SU-DHL-6 (cell line): ENCODE measurements at regions not wholly inside any gene's neighbourhood (a gene's known extent, or its start where the extent isn't known, plus 50 kb on each side); places are given as distances from the start of the nearest gene placed in this dataset.

ENCODE experiments used
- H2AFZ ChIP-seq: fragments of 200-600 bp; sonication (generic); 2 replicates; pipeline ENCODE4 v1.6.1; 2014; ENCODE audit warnings: low read depth, mild to moderate bottlenecking, moderate library complexity, mixed read lengths, antibody characterized with exemption, low read length; ENCODE audit not compliant: severe bottlenecking
- H3F3A ChIP-seq: fragments of 200-600 bp; shearing (Covaris generic); 2 replicates; pipeline ENCODE4 v1.6.0; 2016; ENCODE audit warnings: antibody characterized with exemption, mild to moderate bottlenecking; ENCODE audit not compliant: insufficient read depth
- H3K27ac ChIP-seq: fragments of 200-600 bp; sonication (generic); 2 replicates; pipeline ENCODE4 v1.5.1; 2016; ENCODE audit warnings: low read depth, mild to moderate bottlenecking, low read length, moderate library complexity, mixed read lengths
- H3K27me3 ChIP-seq: fragments of 200-600 bp; sonication (generic), shearing (Covaris generic); 2 replicates; pipeline ENCODE4 v1.6.0; 2014; ENCODE audit warnings: mild to moderate bottlenecking, low read length
- H3K36me3 ChIP-seq: fragments of 200-600 bp; sonication (generic); 2 replicates; pipeline ENCODE4 v1.6.1; 2014; ENCODE audit warnings: mild to moderate bottlenecking, low read length, mixed read lengths
- H3K4me2 ChIP-seq: fragments of 300-600, 200-600 bp; shearing (Covaris generic), sonication (generic); 2 replicates; pipeline ENCODE4 v1.6.0; 2014; ENCODE audit warnings: low read length, low read depth, mild to moderate bottlenecking; ENCODE audit not compliant: poor library complexity, severe bottlenecking
- H3K4me3 ChIP-seq: fragments of 200-600 bp; sonication (generic); 2 replicates; pipeline ENCODE4 v1.5.1; 2014; ENCODE audit warnings: antibody characterized with exemption, low read length, mild to moderate bottlenecking, mixed read lengths; ENCODE audit not compliant: insufficient read depth, poor library complexity, severe bottlenecking
- H3K79me2 ChIP-seq: fragments of 200-600 bp; sonication (generic); 2 replicates; pipeline ENCODE4 v1.6.1; 2014; ENCODE audit warnings: mild to moderate bottlenecking, low read length, moderate library complexity; ENCODE audit not compliant: insufficient read depth
- H3K9ac ChIP-seq: fragments of 200-600 bp; sonication (generic); 2 replicates; pipeline ENCODE4 v1.7.0; 2014; ENCODE audit warnings: mild to moderate bottlenecking, low read length
- H3K9me2 ChIP-seq: fragments of 200-600 bp; sonication (generic); replicated peaks from 2 replicates; pipeline ENCODE4 v1.6.1; 2014; ENCODE audit warnings: low read length; ENCODE audit not compliant: insufficient read depth
- H3K9me3 ChIP-seq: fragments of 200-600 bp; sonication (generic); 2 replicates; pipeline ENCODE4 v1.6.1; 2014; ENCODE audit warnings: low read length, mixed read lengths; ENCODE audit not compliant: insufficient read depth
- H4K20me1 ChIP-seq: fragments of 200-600 bp; sonication (generic); 2 replicates; pipeline ENCODE4 v1.6.1; 2014; ENCODE audit warnings: low read depth, mild to moderate bottlenecking, antibody characterized with exemption, low read length, moderate library complexity, mixed read lengths
- CTCF ChIP-seq: fragments of 200-600 bp; sonication (generic); IDR thresholded peaks from one replicate; pipeline ENCODE4 v1.5.1; 2017; ENCODE audit warnings: antibody characterized with exemption, mild to moderate bottlenecking, low read length, moderate library complexity; ENCODE audit not compliant: insufficient read depth, poor library complexity, severe bottlenecking
- EZH2phosphoT487 ChIP-seq: fragments of 200-600 bp; sonication (generic), shearing (Covaris generic); conservative IDR thresholded peaks from 2 replicates; pipeline ENCODE4 v1.6.1; 2018; ENCODE audit warnings: mild to moderate bottlenecking, antibody characterized with exemption, low read length, moderate library complexity, mixed read lengths

- no peaks in the 10 kb centered on the region for H3K79me2 ChIP-seq
- H3K4me3 ChIP-seq = no peak overlapping the region
- no peak for TF ChIP-seq CTCF
- no peak for TF ChIP-seq EZH2phosphoT487
- no peak overlapping the region for H3K27ac ChIP-seq
- no peaks in the 10 kb centered on the region for H3K9me2 ChIP-seq
- H4K20me1 ChIP-seq = no peaks in the 10 kb centered on the region
- no peak overlapping the region for H3K9ac ChIP-seq
- no peaks in the 10 kb centered on the region for H3K9me3 ChIP-seq
- no peaks in the 10 kb centered on the region for H3F3A ChIP-seq
- H2AFZ ChIP-seq = no peak overlapping the region
- no peak overlapping the region for H3K4me2 ChIP-seq
- H3K27me3 ChIP-seq = no peaks in the 10 kb centered on the region
- H3K36me3 ChIP-seq = no peaks in the 10 kb centered on the region
These were observed 140.4 kb downstream of the TUSC1 start for GRCh38 chr9:25537808-25538207.

- no peak for TF ChIP-seq EZH2phosphoT487
- no peak for TF ChIP-seq CTCF
These were observed 159.0 kb downstream of the TUSC1 start for GRCh38 chr9:25519286-25519685.

GRCh38 chr9:25517701-25518100 lies 160.5 kb downstream of the TUSC1 start:
- H3K9me2 ChIP-seq = no peaks in the 10 kb centered on the region
- H4K20me1 ChIP-seq = no peaks in the 10 kb centered on the region
- H3K4me3 ChIP-seq = no peak overlapping the region
- no peaks in the 10 kb centered on the region for H3F3A ChIP-seq
- TF ChIP-seq EZH2phosphoT487 = no peak
- no peak for TF ChIP-seq CTCF
- no peak overlapping the region for H2AFZ ChIP-seq
- no peaks in the 10 kb centered on the region for H3K9me3 ChIP-seq
- no peak overlapping the region for H3K27ac ChIP-seq
- no peaks in the 10 kb centered on the region for H3K27me3 ChIP-seq
- H3K79me2 ChIP-seq = no peaks in the 10 kb centered on the region
- H3K4me2 ChIP-seq = no peak overlapping the region
- H3K9ac ChIP-seq = no peak overlapping the region
- H3K36me3 ChIP-seq = no peaks in the 10 kb centered on the region

More at GRCh38 chr9:25519286-25519685, 159.0 kb downstream of the TUSC1 start:
- no peak overlapping the region for H3K27ac ChIP-seq
- H3K4me2 ChIP-seq = no peak overlapping the region
- H3K9me3 ChIP-seq = no peaks in the 10 kb centered on the region
- H4K20me1 ChIP-seq = no peaks in the 10 kb centered on the region
- no peaks in the 10 kb centered on the region for H3K9me2 ChIP-seq
- H3K27me3 ChIP-seq = no peaks in the 10 kb centered on the region
- no peaks in the 10 kb centered on the region for H3F3A ChIP-seq
- no peaks in the 10 kb centered on the region for H3K36me3 ChIP-seq
- no peak overlapping the region for H2AFZ ChIP-seq
- H3K4me3 ChIP-seq = no peak overlapping the region
- H3K79me2 ChIP-seq = no peaks in the 10 kb centered on the region
- no peak overlapping the region for H3K9ac ChIP-seq
